ENCODE measurements at regions not wholly inside any gene's neighbourhood (a gene's known extent, or its start where the extent isn't known, plus 50 kb on each side); places are given as distances from the start of the nearest gene placed in this dataset.

DNA sequence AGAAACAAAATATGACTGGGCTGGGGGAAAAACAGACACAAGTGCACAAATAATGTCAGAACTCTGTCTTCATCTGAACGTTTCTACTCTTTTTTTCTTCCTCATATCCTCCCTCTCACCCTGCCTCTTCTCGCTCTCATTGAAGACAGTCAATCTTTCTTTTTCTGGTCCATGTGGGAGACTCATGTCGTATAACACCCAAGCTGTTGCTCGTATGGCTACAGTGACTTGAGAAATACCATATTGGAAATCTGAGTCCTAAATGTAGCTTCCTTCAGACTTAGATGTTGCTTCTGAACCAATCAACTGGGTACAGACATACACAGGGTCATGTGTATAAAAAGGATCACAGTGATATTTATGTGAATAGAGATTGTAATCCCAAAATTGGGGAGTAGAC is 579.8 kb upstream of the CELF2 start:
- no peak overlapping the region for H3K4me3 ChIP-seq (replicated peaks in 1 of 2; ENCODE audit: low read depth in 2 of 2, low read length in 2 of 2)
- TF ChIP-seq, protein P1, sequence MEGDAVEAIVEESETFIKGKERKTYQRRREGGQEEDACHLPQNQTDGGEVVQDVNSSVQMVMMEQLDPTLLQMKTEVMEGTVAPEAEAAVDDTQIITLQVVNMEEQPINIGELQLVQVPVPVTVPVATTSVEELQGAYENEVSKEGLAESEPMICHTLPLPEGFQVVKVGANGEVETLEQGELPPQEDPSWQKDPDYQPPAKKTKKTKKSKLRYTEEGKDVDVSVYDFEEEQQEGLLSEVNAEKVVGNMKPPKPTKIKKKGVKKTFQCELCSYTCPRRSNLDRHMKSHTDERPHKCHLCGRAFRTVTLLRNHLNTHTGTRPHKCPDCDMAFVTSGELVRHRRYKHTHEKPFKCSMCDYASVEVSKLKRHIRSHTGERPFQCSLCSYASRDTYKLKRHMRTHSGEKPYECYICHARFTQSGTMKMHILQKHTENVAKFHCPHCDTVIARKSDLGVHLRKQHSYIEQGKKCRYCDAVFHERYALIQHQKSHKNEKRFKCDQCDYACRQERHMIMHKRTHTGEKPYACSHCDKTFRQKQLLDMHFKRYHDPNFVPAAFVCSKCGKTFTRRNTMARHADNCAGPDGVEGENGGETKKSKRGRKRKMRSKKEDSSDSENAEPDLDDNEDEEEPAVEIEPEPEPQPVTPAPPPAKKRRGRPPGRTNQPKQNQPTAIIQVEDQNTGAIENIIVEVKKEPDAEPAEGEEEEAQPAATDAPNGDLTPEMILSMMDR (IDR thresholded peaks at IDR 0.05; ENCODE audit: low read depth, low read length) = no peak
- no peak for DNase-seq (ENCODE audit: low read depth in 2 of 2)

DNA sequence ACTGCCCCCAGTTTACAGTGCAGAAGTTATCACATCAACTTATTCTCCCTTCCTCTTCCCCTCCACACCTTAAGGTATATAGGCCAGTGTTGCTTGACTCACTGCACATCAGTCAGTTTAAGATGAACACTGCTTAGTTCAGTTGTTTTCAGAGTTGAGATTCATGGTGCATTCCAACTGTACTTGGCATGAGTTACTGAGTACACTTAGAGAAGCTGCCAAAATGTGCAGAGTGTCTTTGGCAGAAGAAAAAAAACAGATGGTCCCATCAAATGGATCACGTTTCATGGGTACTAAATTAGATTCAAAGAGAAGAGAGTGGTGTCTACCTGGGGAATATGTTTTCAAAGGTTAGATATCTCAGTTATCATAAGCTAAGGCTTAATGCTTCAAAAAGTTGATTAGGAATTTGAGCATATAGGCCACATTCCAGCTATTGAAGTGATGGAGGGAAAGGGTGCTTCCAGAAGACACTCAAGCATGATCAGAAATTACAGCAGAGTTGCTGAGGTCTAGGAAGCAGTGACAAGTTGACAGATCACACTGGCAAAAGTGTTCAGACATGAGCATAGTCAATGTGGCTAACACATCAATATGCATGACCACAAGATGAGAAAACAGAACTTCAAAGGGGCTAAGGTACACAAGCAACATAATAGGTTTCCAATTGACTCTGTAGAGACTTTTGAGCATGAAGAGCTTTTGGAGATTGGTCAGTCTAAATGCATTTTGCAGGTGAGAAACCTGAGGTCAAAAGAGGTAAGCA is 579.2 kb upstream of the CELF2 start:
- TF ChIP-seq, protein P1 (IDR thresholded peaks at IDR 0.05; ENCODE audit: low read depth, low read length) = no peak
- DNase-seq (ENCODE audit: low read depth in 2 of 2) = peak in 1 of 2 donors; percentile 43
- no peak overlapping the region for H3K4me3 ChIP-seq (replicated peaks in 1 of 2; ENCODE audit: low read depth in 2 of 2, low read length in 2 of 2)

DNA sequence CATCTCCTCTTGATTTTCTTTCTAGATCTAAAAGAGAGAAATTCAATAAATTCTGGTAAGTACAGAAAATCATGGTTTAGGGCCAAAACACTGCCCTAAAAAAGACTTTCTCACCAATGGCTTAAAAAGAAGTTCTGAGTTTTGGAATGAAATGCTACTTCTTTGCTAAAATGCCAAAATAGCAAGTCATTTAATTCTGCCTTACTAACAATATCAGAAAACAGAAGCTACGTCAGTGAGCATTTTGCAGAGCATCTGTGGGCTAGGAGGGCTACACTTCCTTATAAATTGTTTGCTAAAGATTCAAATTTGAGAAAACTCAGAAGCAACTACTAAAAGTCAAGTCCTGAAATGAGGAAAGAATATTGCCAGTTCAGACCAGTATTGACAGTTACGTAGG is 560.8 kb upstream of the CELF2 start:
- H3K4me3 ChIP-seq (replicated peaks in 1 of 2; ENCODE audit: low read depth in 2 of 2, low read length in 2 of 2) = no peak overlapping the region
- TF ChIP-seq, protein P1 (IDR thresholded peaks at IDR 0.05; ENCODE audit: low read depth, low read length) = no peak
- DNase-seq (ENCODE audit: low read depth in 2 of 2) = no peak

DNA sequence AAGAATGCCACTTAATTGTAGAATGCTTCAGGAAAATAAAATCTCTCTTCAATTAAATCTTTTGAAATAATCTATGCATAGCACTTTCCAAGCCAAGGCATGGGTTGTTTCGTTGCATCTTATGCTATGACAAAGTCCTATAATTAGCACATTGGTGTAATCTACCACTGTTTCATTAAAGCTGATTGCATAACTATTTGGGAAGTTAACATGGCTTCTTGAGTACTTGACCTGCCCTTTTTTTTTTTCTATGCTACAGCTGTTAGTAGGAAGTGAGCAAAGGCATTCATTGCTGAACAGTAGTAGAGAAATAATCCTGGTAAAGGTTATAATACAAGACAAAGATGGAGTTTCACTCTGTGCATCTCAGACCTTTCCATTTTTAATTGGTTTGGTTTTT is 557.2 kb upstream of the CELF2 start:
- H3K4me3 ChIP-seq (replicated peaks in 1 of 2; ENCODE audit: low read depth in 2 of 2, low read length in 2 of 2) = no peak overlapping the region
- TF ChIP-seq, protein P1 (IDR thresholded peaks at IDR 0.05; ENCODE audit: low read depth, low read length) = no peak
- DNase-seq (ENCODE audit: low read depth in 2 of 2) = peak in 1 of 2 donors; percentile 42

DNA sequence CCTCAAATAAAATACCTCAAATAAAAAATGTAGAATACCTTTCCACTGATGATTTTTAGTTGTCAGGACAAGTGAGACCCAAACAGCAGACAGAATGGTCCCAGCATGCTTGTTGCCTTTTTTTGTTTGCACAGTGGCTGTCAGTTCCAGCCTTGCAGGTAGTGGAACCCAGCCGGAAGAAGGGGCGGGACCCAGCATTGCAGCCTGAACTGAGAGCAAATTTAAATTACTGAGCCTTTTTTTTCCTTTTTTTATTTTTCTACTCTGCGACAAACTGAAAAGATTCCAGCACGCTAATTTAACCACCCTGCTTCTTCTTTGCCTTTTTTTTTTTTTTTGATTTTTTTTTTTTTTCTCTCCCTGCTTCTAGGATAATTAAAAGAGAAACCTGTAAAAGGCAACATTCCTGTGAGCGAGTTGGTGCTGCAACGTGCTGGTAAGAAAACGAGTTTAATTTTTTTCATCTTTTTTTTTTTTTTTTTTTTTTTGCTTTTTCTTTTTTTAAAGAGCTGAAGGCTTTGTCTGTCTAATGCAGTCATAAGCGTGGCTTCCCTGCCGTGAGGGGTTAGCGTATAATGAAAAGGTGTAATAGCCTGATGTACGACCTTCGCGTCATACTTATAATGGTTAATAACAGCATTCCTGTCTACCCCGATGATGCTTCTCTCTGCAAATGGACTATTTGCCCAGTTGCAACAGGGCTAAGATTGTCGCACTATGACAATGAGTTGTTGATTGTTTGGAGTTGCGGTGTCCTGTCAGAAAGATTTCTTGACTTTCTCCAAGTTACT is 555.3 kb upstream of the CELF2 start:
- no peak overlapping the region for H3K4me3 ChIP-seq (replicated peaks in 1 of 2; ENCODE audit: low read depth in 2 of 2, low read length in 2 of 2)
- TF ChIP-seq, protein P1 (IDR thresholded peaks at IDR 0.05; ENCODE audit: low read depth, low read length) = no peak
- no peak for DNase-seq (ENCODE audit: low read depth in 2 of 2)

DNA sequence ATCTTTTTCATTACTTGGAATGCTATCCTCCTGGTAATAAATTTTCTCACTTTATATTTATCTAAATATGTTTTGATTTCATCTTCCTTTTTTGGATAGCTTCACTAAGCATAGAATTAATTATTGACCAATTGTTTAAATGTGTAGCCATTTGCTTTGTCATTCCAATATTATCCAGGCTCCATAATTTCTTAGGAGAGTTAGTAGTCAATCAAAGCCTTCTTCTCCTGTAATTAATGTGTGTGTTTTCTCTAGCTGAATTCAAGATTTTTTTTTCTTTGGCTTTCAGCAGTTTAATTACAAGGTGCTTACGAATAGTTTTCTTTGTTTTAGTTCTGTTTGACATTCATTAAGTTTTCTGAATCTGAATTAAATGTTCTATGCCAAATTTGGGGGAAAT is 545.9 kb upstream of the CELF2 start:
- DNase-seq (ENCODE audit: low read depth in 2 of 2) = no peak
- H3K4me3 ChIP-seq (replicated peaks in 1 of 2; ENCODE audit: low read depth in 2 of 2, low read length in 2 of 2) = no peak overlapping the region
- TF ChIP-seq, protein P1 (IDR thresholded peaks at IDR 0.05; ENCODE audit: low read depth, low read length) = no peak
